ENCODE measurements at regions not wholly inside any gene's neighbourhood (a gene's known extent, or its start where the extent isn't known, plus 50 kb on each side); places are given as distances from the start of the nearest gene placed in this dataset.

DNA sequence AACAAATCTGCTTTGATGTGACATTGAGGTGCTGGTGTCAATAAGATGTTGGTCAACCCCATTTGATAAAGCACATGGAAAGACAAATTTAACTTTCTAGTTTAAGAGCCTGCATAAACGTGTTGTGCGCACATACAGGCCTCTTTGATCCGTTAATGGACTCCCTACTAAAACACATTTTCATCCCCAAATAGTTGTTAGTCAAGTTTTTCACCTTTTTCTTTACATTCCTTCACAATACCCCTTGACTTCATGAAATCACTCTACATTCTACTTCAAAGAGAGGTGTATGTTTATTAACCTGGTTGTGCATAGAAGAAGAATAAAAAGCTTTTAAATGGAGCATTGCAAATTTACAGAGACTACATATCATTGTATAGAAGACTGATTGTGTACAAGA lies 180.3 kb downstream of the HDGFL1 start:
- peaks cover 2% of the 10 kb centered on the region for H4K20me1 ChIP-seq (replicated peaks; ENCODE audit: control insufficient read depth, extremely low read depth, insufficient read depth, low read length)
- BruUV-seq (replicated peaks), result no TSS peak
- no peak for FAIRE-seq
- TF ChIP-seq POLR2AphosphoS5 (IDR thresholded peaks at IDR 0.05; ENCODE audit: insufficient read depth, low read depth, low read length) (no peak), MYC (IDR thresholded peaks at IDR 0.05; ENCODE audit: low read depth, low read length) (no peak), FOS (IDR thresholded peaks at IDR 0.05; ENCODE audit: borderline replicate concordance, insufficient read depth, low read length) (no peak), JUN (IDR thresholded peaks at IDR 0.05; ENCODE audit: borderline replicate concordance, insufficient read depth, insufficient read length, low read depth) (no peak), GATA2 (IDR thresholded peaks at IDR 0.05; ENCODE audit: insufficient read depth, insufficient read length, low read depth, low read length) (no peak), EZH2 (IDR thresholded peaks at IDR 0.05; ENCODE audit: borderline replicate concordance, low read depth, low read length, severe bottlenecking) (no peak), POLR2A (IDR thresholded peaks at IDR 0.05; ENCODE audit: low read depth, low read length) (no peak)
- TF ChIP-seq, protein P1, sequence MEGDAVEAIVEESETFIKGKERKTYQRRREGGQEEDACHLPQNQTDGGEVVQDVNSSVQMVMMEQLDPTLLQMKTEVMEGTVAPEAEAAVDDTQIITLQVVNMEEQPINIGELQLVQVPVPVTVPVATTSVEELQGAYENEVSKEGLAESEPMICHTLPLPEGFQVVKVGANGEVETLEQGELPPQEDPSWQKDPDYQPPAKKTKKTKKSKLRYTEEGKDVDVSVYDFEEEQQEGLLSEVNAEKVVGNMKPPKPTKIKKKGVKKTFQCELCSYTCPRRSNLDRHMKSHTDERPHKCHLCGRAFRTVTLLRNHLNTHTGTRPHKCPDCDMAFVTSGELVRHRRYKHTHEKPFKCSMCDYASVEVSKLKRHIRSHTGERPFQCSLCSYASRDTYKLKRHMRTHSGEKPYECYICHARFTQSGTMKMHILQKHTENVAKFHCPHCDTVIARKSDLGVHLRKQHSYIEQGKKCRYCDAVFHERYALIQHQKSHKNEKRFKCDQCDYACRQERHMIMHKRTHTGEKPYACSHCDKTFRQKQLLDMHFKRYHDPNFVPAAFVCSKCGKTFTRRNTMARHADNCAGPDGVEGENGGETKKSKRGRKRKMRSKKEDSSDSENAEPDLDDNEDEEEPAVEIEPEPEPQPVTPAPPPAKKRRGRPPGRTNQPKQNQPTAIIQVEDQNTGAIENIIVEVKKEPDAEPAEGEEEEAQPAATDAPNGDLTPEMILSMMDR (IDR thresholded peaks at IDR 0.05; ENCODE audit: extremely low read depth in 1 of 2, insufficient read depth in 1 of 2, low read depth in 1 of 2, low read length in 2 of 2), result no peak
- no peaks in the 10 kb centered on the region for H3K79me2 ChIP-seq (ENCODE audit: control insufficient read depth, insufficient read depth, low read length)
- H3K4me1 ChIP-seq (ENCODE audit: control insufficient read depth, extremely low read depth, insufficient read depth, low read length), result no peaks in the 10 kb centered on the region
- intact Hi-C loops (cut with micrococcal nuclease) (no loop called here), dilution Hi-C loops (cut with MboI; ENCODE audit: extremely low pct_ligation_motif_present, low sequenced_read_pairs) (no loop called here)
- no peaks in the 10 kb centered on the region for H3K9me1 ChIP-seq (replicated peaks; ENCODE audit: control insufficient read depth, extremely low read depth, insufficient read depth, low read length)
- ChIA-PET POLR2A (no interaction called here), CTCF (no interaction called here)
- H3K9ac ChIP-seq (replicated peaks; ENCODE audit: extremely low read depth, insufficient read depth, low read length), result no peak overlapping the region
- H3K27ac ChIP-seq (ENCODE audit: insufficient read depth, low read depth, low read length), result no peak overlapping the region
- no peaks in the 10 kb centered on the region for H3K27me3 ChIP-seq (ENCODE audit: control insufficient read depth in 2 of 2, insufficient read depth in 2 of 2, low read length in 2 of 2)
- no peak overlapping the region for H2AFZ ChIP-seq (ENCODE audit: low read depth, low read length)
- no peaks in the 10 kb centered on the region for H3K9me3 ChIP-seq (replicated peaks; ENCODE audit: control insufficient read depth, insufficient read depth, low read length)
- no peak overlapping the region for H3K4me2 ChIP-seq (ENCODE audit: insufficient read depth, low read length)
- H3K4me3 ChIP-seq (replicated peaks in 1 of 3; ENCODE audit: insufficient read depth in 1 of 3, low read depth in 1 of 3, low read length in 3 of 3), result no peak overlapping the region
- H3K36me3 ChIP-seq (ENCODE audit: control insufficient read depth in 2 of 2, extremely low read depth in 1 of 2, insufficient read depth in 2 of 2, low read length in 2 of 2), result no peaks in the 10 kb centered on the region
- no peak for DNase-seq (ENCODE audit: low read depth, low spot score)
